Suprapubic skin (tissue), 4 donors: ENCODE measurements at regions not wholly inside any gene's neighbourhood (a gene's known extent, or its start where the extent isn't known, plus 50 kb on each side); places are given as distances from the start of the nearest gene placed in this dataset.

Experiments
- DNase-seq, 2 donors: peaks; one replicate each; pipeline ENCODE4 v3.0.0-alpha.2; 2019; ENCODE audit warnings: low spot score in 2 of 2
- H3K27ac ChIP-seq: fragments of 200-600 bp; sonication (generic); one replicate; pipeline ENCODE4 v1.5.1; 2019
- H3K27me3 ChIP-seq: fragments of 200-600 bp; sonication (generic); one replicate; pipeline ENCODE4 v1.5.1; 2019
- H3K36me3 ChIP-seq: fragments of 200-600 bp; sonication (generic); one replicate; pipeline ENCODE4 v1.5.1; 2019
- H3K4me1 ChIP-seq: fragments of 200-600 bp; sonication (generic); one replicate; pipeline ENCODE4 v1.5.1; 2019
- H3K4me3 ChIP-seq: fragments of 200-600 bp; sonication (generic); one replicate; pipeline ENCODE4 v1.5.1; 2019; ENCODE audit warnings: mild to moderate bottlenecking
- H3K9me3 ChIP-seq: fragments of 200-600 bp; sonication (generic); one replicate; pipeline ENCODE4 v1.5.1; 2019
- CTCF ChIP-seq, 2 donors: fragments of 200-600 bp in 1 of 2; fragments of 450-650 bp in 1 of 2; sonication (generic) in 1 of 2; IDR thresholded peaks; one replicate each; pipeline ENCODE4 v1.5.1; 2016 to 2019; ENCODE audit warnings: antibody characterized with exemption in 2 of 2, mild to moderate bottlenecking in 1 of 2, moderate library complexity in 1 of 2
- EP300 ChIP-seq: sonication (generic); formaldehyde crosslinking; IDR thresholded peaks from one replicate; pipeline ENCODE4 v1.6.1; 2017; ENCODE audit warnings: antibody characterized with exemption
- POLR2A ChIP-seq, 2 donors: fragments of 450-650 bp; IDR thresholded peaks; one replicate each; pipeline ENCODE4 v1.6.1; 2017; ENCODE audit warnings: antibody characterized with exemption in 2 of 2, mild to moderate bottlenecking in 2 of 2, moderate library complexity in 2 of 2
- POLR2AphosphoS5 ChIP-seq, 3 donors: sonication (generic); formaldehyde crosslinking; IDR thresholded peaks; one replicate each; pipeline ENCODE4 v1.6.1; 2017; ENCODE audit warnings: antibody characterized with exemption in 3 of 3
- WGBS: methylation state at CpG from one replicate; pipeline ENCODE4 v1.1.5; 2018; 5-methylcytosine and 5-hydroxymethylcytosine counted together

- TF ChIP-seq POLR2AphosphoS5 (IDR thresholded peaks at IDR 0.05) (no peak), EP300 (no peak), POLR2A (IDR thresholded peaks at IDR 0.05) (no peak), CTCF (IDR thresholded peaks at IDR 0.05) (no peak)
- Histone ChIP-seq H3K27me3 (no peaks in the 10 kb centered on the region), H3K9me3 (no peaks in the 10 kb centered on the region), H3K36me3 (no peaks in the 10 kb centered on the region), H3K4me1 (no peaks in the 10 kb centered on the region), H3K27ac (no peak overlapping the region), H3K4me3 (no peak overlapping the region)
- no peak for DNase-seq
These were observed 613.7 kb downstream of the TMEM114 start for GRCh38 chr16:7976563-7976962.

GRCh38 chr16:7976125-7976524, 614.2 kb downstream of the TMEM114 start:
- Histone ChIP-seq H3K27ac (no peak overlapping the region), H3K27me3 (no peaks in the 10 kb centered on the region), H3K4me1 (no peaks in the 10 kb centered on the region), H3K9me3 (no peaks in the 10 kb centered on the region), H3K4me3 (no peak overlapping the region), H3K36me3 (no peaks in the 10 kb centered on the region)
- TF ChIP-seq EP300 (no peak), POLR2A (IDR thresholded peaks at IDR 0.05) (no peak), POLR2AphosphoS5 (IDR thresholded peaks at IDR 0.05) (no peak), CTCF (IDR thresholded peaks at IDR 0.05) (no peak)
- WGBS, result 66% methylated on average over 5 of the region's 5 CpGs
- DNase-seq, result no peak

- no peak for TF ChIP-seq POLR2A (IDR thresholded peaks at IDR 0.05)
- no peak for TF ChIP-seq CTCF (IDR thresholded peaks at IDR 0.05)
- no peak for TF ChIP-seq EP300
- no peak for TF ChIP-seq POLR2AphosphoS5 (IDR thresholded peaks at IDR 0.05)
- WGBS, result 69% methylated on average over 4 of the region's 4 CpGs
- no peak for DNase-seq
- Histone ChIP-seq H3K4me1 (no peaks in the 10 kb centered on the region), H3K27ac (no peak overlapping the region), H3K27me3 (no peaks in the 10 kb centered on the region), H3K36me3 (no peaks in the 10 kb centered on the region), H3K9me3 (no peaks in the 10 kb centered on the region), H3K4me3 (no peak overlapping the region)
These were observed 622.3 kb downstream of the TMEM114 start for GRCh38 chr16:7967996-7968509.

- TF ChIP-seq EP300 (no peak), CTCF (IDR thresholded peaks at IDR 0.05) (no peak), POLR2AphosphoS5 (IDR thresholded peaks at IDR 0.05) (no peak), POLR2A (IDR thresholded peaks at IDR 0.05) (no peak)
- H3K4me3 ChIP-seq, result no peak overlapping the region
- DNase-seq, result no peak
- WGBS, result 70% methylated on average over 5 of the region's 5 CpGs
- no peaks in the 10 kb centered on the region for H3K36me3 ChIP-seq
- no peak overlapping the region for H3K27ac ChIP-seq
- H3K9me3 ChIP-seq, result no peaks in the 10 kb centered on the region
- H3K27me3 ChIP-seq, result peaks cover 3% of the 10 kb centered on the region
- no peaks in the 10 kb centered on the region for H3K4me1 ChIP-seq
These were observed 625.6 kb downstream of the TMEM114 start for GRCh38 chr16:7964744-7965143.

- Histone ChIP-seq H3K27me3 (peaks cover 3% of the 10 kb centered on the region), H3K36me3 (no peaks in the 10 kb centered on the region), H3K4me1 (no peaks in the 10 kb centered on the region), H3K4me3 (no peak overlapping the region), H3K9me3 (no peaks in the 10 kb centered on the region), H3K27ac (no peak overlapping the region)
- no peak for DNase-seq
- TF ChIP-seq EP300, result no peak
- WGBS, result 44% methylated on average over 6 of the region's 6 CpGs
These were observed 626.1 kb downstream of the TMEM114 start for GRCh38 chr16:7964167-7964566.
